ENCODE measurements at regions not wholly inside any gene's neighbourhood (a gene's known extent, or its start where the extent isn't known, plus 50 kb on each side); places are given as distances from the start of the nearest gene placed in this dataset.

DNA sequence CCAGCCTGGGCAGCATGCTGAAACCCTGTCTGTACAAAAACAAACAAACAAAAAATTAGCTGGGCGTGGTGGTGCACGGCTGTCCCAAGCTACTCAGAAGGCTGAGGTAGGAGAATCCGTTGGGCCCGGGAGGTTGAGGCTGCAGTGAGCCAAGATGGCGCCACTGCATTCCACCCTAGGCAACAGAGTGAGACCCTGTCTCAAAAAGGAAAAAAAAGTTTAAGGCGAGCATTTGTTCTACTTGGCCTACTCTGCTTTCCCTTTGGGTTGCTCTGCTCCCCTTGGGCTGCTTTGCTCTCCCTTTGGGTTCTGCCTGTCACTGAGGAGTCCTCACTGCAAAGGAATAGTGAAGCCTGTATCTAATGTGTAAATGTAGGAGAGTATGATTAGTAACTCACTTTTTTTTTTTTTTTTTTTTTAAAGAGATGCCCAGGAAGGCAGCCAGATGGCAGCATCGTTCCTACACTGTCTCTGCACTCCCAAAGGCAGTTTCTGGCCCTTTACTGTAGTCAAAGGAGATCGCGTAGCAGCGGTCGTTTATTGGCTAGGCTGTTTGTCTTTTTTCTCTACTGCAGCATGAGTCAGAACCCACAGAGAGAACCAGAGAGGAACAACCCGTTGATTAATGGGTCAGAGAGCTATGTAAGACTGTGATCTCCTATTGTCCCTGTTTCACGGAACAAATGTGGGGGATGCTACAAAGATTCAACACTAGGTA lies 118.3 kb upstream of the CWC22 start:
- TF ChIP-seq POLR2A (IDR thresholded peaks at IDR 0.05; ENCODE audit: low read depth, low read length) (no peak), PAX5 (IDR thresholded peaks at IDR 0.05; ENCODE audit: insufficient read depth, low read length, severe bottlenecking) (no peak), TAF1 (IDR thresholded peaks at IDR 0.05; ENCODE audit: low read depth, low read length) (no peak), POLR2AphosphoS5 (IDR thresholded peaks at IDR 0.05; ENCODE audit: low read depth, low read length) (no peak), SPI1 (IDR thresholded peaks at IDR 0.05; ENCODE audit: low read depth, low read length) (no peak), POU2F2 (IDR thresholded peaks at IDR 0.05; ENCODE audit: low read depth, low read length) (no peak)
- FAIRE-seq (no peak), DNase-seq (ENCODE audit: insufficient read length, low spot score) (peak; percentile 4)

GRCh38 chr2:180124273-180125139 lies 117.4 kb upstream of the CWC22 start:
- no peak for FAIRE-seq
- peak; percentile 5 for DNase-seq (ENCODE audit: insufficient read length, low spot score)

GRCh38 chr2:180122874-180123273 lies 115.8 kb upstream of the CWC22 start:
- TF ChIP-seq POLR2AphosphoS5 (IDR thresholded peaks at IDR 0.05; ENCODE audit: low read depth, low read length) (no peak), TAF1 (IDR thresholded peaks at IDR 0.05; ENCODE audit: low read depth, low read length) (no peak), POU2F2 (IDR thresholded peaks at IDR 0.05; ENCODE audit: low read depth, low read length) (no peak), PAX5 (IDR thresholded peaks at IDR 0.05; ENCODE audit: insufficient read depth, low read length, severe bottlenecking) (no peak), POLR2A (IDR thresholded peaks at IDR 0.05; ENCODE audit: low read depth, low read length) (no peak), SPI1 (IDR thresholded peaks at IDR 0.05; ENCODE audit: low read depth, low read length) (no peak)
- DNase-seq (ENCODE audit: insufficient read length, low spot score) (no peak), FAIRE-seq (no peak)

More at GRCh38 chr2:180124273-180125139, 117.4 kb upstream of the CWC22 start:
- TF ChIP-seq POLR2A (IDR thresholded peaks at IDR 0.05; ENCODE audit: low read depth, low read length), result no peak
- no peak for TF ChIP-seq TAF1 (IDR thresholded peaks at IDR 0.05; ENCODE audit: low read depth, low read length)
- TF ChIP-seq POLR2AphosphoS5 (IDR thresholded peaks at IDR 0.05; ENCODE audit: low read depth, low read length), result no peak
- no peak for TF ChIP-seq PAX5 (IDR thresholded peaks at IDR 0.05; ENCODE audit: insufficient read depth, low read length, severe bottlenecking)
- no peak for TF ChIP-seq SPI1 (IDR thresholded peaks at IDR 0.05; ENCODE audit: low read depth, low read length)
- TF ChIP-seq POU2F2 (IDR thresholded peaks at IDR 0.05; ENCODE audit: low read depth, low read length), result no peak

- DNase-seq (ENCODE audit: insufficient read length, low spot score) (no peak), FAIRE-seq (no peak)
- TF ChIP-seq SPI1 (IDR thresholded peaks at IDR 0.05; ENCODE audit: low read depth, low read length) (no peak), POLR2A (IDR thresholded peaks at IDR 0.05; ENCODE audit: low read depth, low read length) (no peak), POU2F2 (IDR thresholded peaks at IDR 0.05; ENCODE audit: low read depth, low read length) (no peak), TAF1 (IDR thresholded peaks at IDR 0.05; ENCODE audit: low read depth, low read length) (no peak), POLR2AphosphoS5 (IDR thresholded peaks at IDR 0.05; ENCODE audit: low read depth, low read length) (no peak), PAX5 (IDR thresholded peaks at IDR 0.05; ENCODE audit: insufficient read depth, low read length, severe bottlenecking) (no peak)
Observed at GRCh38 chr2:180115675-180116074, 108.6 kb upstream of the CWC22 start.

DNA sequence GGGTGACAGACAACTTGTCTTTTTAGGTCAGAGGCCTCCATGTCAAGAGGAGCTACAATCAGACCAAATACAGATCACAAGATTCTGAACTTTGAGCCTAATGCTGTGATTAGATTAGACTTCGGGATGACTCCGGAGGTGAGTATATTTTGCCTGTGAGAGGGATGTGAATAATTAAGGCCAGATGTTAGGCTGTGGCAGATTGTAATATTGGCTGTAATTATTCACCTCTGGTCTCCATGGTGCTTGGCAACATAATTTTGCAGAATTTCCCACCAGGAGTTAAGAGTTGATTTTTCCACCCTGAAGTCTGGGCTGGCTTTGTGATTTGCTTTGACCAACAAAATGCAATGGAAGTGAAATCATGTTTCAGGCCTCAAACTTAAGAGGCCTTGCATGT lies 108.2 kb upstream of the CWC22 start:
- no peak for FAIRE-seq
- TF ChIP-seq POLR2AphosphoS5 (IDR thresholded peaks at IDR 0.05; ENCODE audit: low read depth, low read length) (no peak), SPI1 (IDR thresholded peaks at IDR 0.05; ENCODE audit: low read depth, low read length) (no peak), POU2F2 (IDR thresholded peaks at IDR 0.05; ENCODE audit: low read depth, low read length) (no peak), TAF1 (IDR thresholded peaks at IDR 0.05; ENCODE audit: low read depth, low read length) (no peak), PAX5 (IDR thresholded peaks at IDR 0.05; ENCODE audit: insufficient read depth, low read length, severe bottlenecking) (no peak), POLR2A (IDR thresholded peaks at IDR 0.05; ENCODE audit: low read depth, low read length) (no peak)
- DNase-seq (ENCODE audit: insufficient read length, low spot score), result no peak

DNA sequence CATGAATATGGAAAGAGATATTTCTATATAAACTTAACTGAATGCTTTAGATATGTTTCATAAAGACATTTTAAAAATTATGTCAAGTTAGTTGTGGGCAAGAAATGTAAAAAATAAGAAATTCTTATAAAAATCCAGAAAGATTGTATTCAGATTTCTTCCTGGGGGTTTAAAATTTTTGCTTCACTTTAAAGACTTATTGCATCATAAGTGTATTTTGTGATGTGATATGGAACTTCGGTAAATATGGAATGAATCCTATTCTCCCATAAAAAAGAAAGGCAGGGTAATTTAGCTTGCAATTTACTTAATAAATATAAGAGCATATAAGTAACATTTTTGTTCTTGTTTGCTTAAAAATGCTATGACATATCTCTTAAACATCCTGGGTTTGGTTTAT lies 104.8 kb upstream of the CWC22 start:
- no peak for TF ChIP-seq TAF1 (IDR thresholded peaks at IDR 0.05; ENCODE audit: low read depth, low read length)
- no peak for TF ChIP-seq POU2F2 (IDR thresholded peaks at IDR 0.05; ENCODE audit: low read depth, low read length)
- TF ChIP-seq POLR2A (IDR thresholded peaks at IDR 0.05; ENCODE audit: low read depth, low read length), result no peak
- no peak for TF ChIP-seq POLR2AphosphoS5 (IDR thresholded peaks at IDR 0.05; ENCODE audit: low read depth, low read length)
- no peak for TF ChIP-seq SPI1 (IDR thresholded peaks at IDR 0.05; ENCODE audit: low read depth, low read length)
- TF ChIP-seq PAX5 (IDR thresholded peaks at IDR 0.05; ENCODE audit: insufficient read depth, low read length, severe bottlenecking), result no peak
- DNase-seq (ENCODE audit: insufficient read length, low spot score) (no peak), FAIRE-seq (no peak)

DNA sequence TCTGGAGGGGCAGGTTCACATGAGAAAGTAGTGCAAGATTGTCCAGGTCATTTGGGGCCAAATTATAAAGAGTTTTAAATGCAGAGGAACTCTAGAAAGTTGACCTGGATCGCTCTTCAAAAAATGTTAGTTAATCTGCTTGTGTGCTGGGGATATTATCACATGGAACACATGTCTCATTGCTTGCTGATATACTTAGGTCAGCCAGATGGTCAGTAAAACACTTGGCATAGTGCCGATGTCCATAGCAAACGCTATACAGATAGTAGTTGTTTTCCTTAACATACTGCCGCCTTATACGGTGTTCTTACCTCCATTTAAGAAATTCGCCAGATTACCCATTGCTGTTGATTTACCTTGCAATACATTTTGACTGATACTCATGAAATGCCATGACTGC lies 103.4 kb upstream of the CWC22 start:
- DNase-seq (ENCODE audit: insufficient read length, low spot score) (no peak), FAIRE-seq (no peak)
- no peak for TF ChIP-seq POLR2A (IDR thresholded peaks at IDR 0.05; ENCODE audit: low read depth, low read length)
- no peak for TF ChIP-seq POLR2AphosphoS5 (IDR thresholded peaks at IDR 0.05; ENCODE audit: low read depth, low read length)
- no peak for TF ChIP-seq PAX5 (IDR thresholded peaks at IDR 0.05; ENCODE audit: insufficient read depth, low read length, severe bottlenecking)
- no peak for TF ChIP-seq SPI1 (IDR thresholded peaks at IDR 0.05; ENCODE audit: low read depth, low read length)
- TF ChIP-seq POU2F2 (IDR thresholded peaks at IDR 0.05; ENCODE audit: low read depth, low read length), result no peak
- no peak for TF ChIP-seq TAF1 (IDR thresholded peaks at IDR 0.05; ENCODE audit: low read depth, low read length)

DNA sequence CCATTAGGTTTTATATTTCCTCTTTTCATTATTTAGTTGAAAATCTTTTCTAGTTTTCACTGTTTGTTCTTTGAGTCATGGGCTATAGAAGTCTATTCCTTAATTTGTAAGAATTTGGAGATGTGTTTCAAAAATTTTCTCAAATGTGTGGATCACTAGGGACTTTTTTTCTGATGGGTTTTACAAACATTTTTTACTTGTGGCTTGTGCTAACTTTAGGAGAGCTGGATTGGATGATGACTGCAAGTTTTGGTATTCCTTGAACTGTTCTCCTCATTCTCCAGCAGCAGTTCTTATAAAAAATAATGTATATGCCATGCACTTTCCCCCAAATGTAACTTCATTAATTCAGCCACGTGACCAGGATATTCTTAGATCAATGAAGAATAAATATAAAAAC lies 94.7 kb upstream of the CWC22 start:
- FAIRE-seq (no peak), DNase-seq (ENCODE audit: insufficient read length, low spot score) (no peak)
- TF ChIP-seq POLR2AphosphoS5 (IDR thresholded peaks at IDR 0.05; ENCODE audit: low read depth, low read length), result no peak
- no peak for TF ChIP-seq POLR2A (IDR thresholded peaks at IDR 0.05; ENCODE audit: low read depth, low read length)
- TF ChIP-seq PAX5 (IDR thresholded peaks at IDR 0.05; ENCODE audit: insufficient read depth, low read length, severe bottlenecking), result no peak
- TF ChIP-seq POU2F2 (IDR thresholded peaks at IDR 0.05; ENCODE audit: low read depth, low read length), result no peak
- no peak for TF ChIP-seq SPI1 (IDR thresholded peaks at IDR 0.05; ENCODE audit: low read depth, low read length)
- TF ChIP-seq TAF1 (IDR thresholded peaks at IDR 0.05; ENCODE audit: low read depth, low read length), result no peak

- no peak for FAIRE-seq
- DNase-seq (ENCODE audit: insufficient read length, low spot score), result no peak
- TF ChIP-seq POLR2A (IDR thresholded peaks at IDR 0.05; ENCODE audit: low read depth, low read length) (no peak), SPI1 (IDR thresholded peaks at IDR 0.05; ENCODE audit: low read depth, low read length) (no peak), TAF1 (IDR thresholded peaks at IDR 0.05; ENCODE audit: low read depth, low read length) (no peak), PAX5 (IDR thresholded peaks at IDR 0.05; ENCODE audit: insufficient read depth, low read length, severe bottlenecking) (no peak), POLR2AphosphoS5 (IDR thresholded peaks at IDR 0.05; ENCODE audit: low read depth, low read length) (no peak), POU2F2 (IDR thresholded peaks at IDR 0.05; ENCODE audit: low read depth, low read length) (no peak)
Observed at GRCh38 chr2:180099308-180099707, 92.2 kb upstream of the CWC22 start.
